ENCODE measurements at regions not wholly inside any gene's neighbourhood (a gene's known extent, or its start where the extent isn't known, plus 50 kb on each side); places are given as distances from the start of the nearest gene placed in this dataset.

DNA sequence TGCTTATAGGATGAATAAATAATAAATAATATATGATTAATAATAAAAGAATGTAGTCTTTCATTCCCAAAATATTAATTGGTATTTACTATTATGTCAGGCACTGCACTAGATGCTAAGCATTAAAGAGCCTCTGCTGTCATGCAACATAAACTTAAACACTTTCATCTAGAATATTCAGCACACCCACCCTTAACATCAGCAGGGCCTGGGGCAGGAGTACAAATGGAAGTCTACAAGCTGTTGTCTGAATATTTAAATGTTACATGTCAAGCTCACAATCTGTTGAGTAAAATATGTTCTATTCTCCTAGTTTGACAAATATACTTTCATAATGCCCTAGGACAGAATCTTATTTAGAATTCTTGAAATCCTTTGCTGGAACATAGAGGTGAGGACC lies 395.1 kb downstream of the EPM2A start:
- DNase-seq (ENCODE audit: low read depth, low spot score), result no peak
- Histone ChIP-seq H3K4me3 (no peak overlapping the region), H3K9ac (ENCODE audit: insufficient read length) (no peak overlapping the region), H3K36me3 (ENCODE audit: insufficient read depth, low read length) (no peaks in the 10 kb centered on the region), H3K9me3 (ENCODE audit: low read depth, low read length) (no peaks in the 10 kb centered on the region), H3K27ac (no peak overlapping the region)
- TF ChIP-seq FOXP2 (optimal IDR thresholded peaks at IDR 0.05; ENCODE audit: control extremely low read depth, extremely low read length, insufficient read depth), result no peak
- no peak for TF ChIP-seq POLR2AphosphoS5 (IDR thresholded peaks at IDR 0.05; ENCODE audit: borderline replicate concordance, low read depth, low read length)
- no peak for TF ChIP-seq EZH2 (IDR thresholded peaks at IDR 0.05)

DNA sequence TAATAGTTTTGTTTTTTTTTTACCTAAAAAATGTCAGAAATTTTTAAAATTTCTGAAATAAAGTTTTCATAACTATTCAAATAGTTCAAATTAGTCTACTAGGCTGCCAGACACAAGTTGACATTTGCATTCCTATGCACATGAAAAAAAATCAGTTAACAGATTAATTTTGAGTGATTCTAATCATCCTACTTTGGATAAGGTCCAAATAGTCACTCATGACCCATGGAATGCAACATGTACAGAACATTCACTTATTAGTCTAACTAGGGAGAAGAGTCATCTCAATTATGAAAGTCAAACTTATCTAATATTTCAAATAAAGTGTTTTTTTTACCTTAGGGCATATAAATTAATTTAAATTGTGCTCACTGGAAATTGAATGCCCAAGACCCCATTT lies 390.2 kb downstream of the EPM2A start:
- Histone ChIP-seq H3K27ac (no peak overlapping the region), H3K9ac (ENCODE audit: insufficient read length) (no peak overlapping the region), H3K9me3 (ENCODE audit: low read depth, low read length) (no peaks in the 10 kb centered on the region), H3K4me3 (no peak overlapping the region), H3K36me3 (ENCODE audit: insufficient read depth, low read length) (no peaks in the 10 kb centered on the region)
- DNase-seq (ENCODE audit: low read depth, low spot score), result no peak
- TF ChIP-seq FOXP2 (optimal IDR thresholded peaks at IDR 0.05; ENCODE audit: control extremely low read depth, extremely low read length, insufficient read depth) (no peak), POLR2AphosphoS5 (IDR thresholded peaks at IDR 0.05; ENCODE audit: borderline replicate concordance, low read depth, low read length) (no peak), EZH2 (IDR thresholded peaks at IDR 0.05) (no peak)

GRCh38 chr6:145347216-145347615 lies 388.1 kb downstream of the EPM2A start:
- DNase-seq (ENCODE audit: low read depth, low spot score), result no peak
- no peak for TF ChIP-seq EZH2 (IDR thresholded peaks at IDR 0.05)
- TF ChIP-seq POLR2AphosphoS5 (IDR thresholded peaks at IDR 0.05; ENCODE audit: borderline replicate concordance, low read depth, low read length), result no peak
- no peak for TF ChIP-seq FOXP2 (optimal IDR thresholded peaks at IDR 0.05; ENCODE audit: control extremely low read depth, extremely low read length, insufficient read depth)
- H3K36me3 ChIP-seq (ENCODE audit: insufficient read depth, low read length), result no peaks in the 10 kb centered on the region
- no peak overlapping the region for H3K27ac ChIP-seq
- no peaks in the 10 kb centered on the region for H3K9me3 ChIP-seq (ENCODE audit: low read depth, low read length)
- no peak overlapping the region for H3K4me3 ChIP-seq
- H3K9ac ChIP-seq (ENCODE audit: insufficient read length), result no peak overlapping the region

GRCh38 chr6:145349950-145350510 lies 385.3 kb downstream of the EPM2A start:
- no peak overlapping the region for H3K9ac ChIP-seq (ENCODE audit: insufficient read length)
- H3K27ac ChIP-seq, result no peak overlapping the region
- no peak overlapping the region for H3K4me3 ChIP-seq

DNA sequence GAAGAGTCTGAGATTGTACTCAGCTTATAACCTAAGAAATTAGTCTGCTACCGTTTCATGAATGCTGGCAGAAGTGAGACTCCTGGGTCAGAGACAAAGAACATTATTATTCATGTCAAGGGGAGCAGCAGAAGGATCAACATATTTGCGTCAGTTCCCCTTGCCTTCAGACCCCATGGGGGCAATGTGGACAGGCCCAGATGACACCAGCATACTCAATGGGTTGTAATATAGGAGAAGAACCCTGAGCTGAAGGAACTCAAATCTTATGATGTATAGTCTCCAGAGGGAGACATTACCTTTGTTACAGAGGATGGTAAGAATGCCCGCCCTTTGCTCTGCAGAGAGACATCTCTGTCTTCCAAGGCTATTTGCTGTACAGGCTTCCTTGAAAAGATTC lies 384.4 kb downstream of the EPM2A start:
- Histone ChIP-seq H3K9me3 (ENCODE audit: low read depth, low read length) (no peaks in the 10 kb centered on the region), H3K4me3 (no peak overlapping the region), H3K36me3 (ENCODE audit: insufficient read depth, low read length) (no peaks in the 10 kb centered on the region), H3K27ac (no peak overlapping the region), H3K9ac (ENCODE audit: insufficient read length) (no peak overlapping the region)
- no peak for TF ChIP-seq EZH2 (IDR thresholded peaks at IDR 0.05)
- TF ChIP-seq FOXP2 (optimal IDR thresholded peaks at IDR 0.05; ENCODE audit: control extremely low read depth, extremely low read length, insufficient read depth), result no peak
- no peak for TF ChIP-seq POLR2AphosphoS5 (IDR thresholded peaks at IDR 0.05; ENCODE audit: borderline replicate concordance, low read depth, low read length)
- DNase-seq (ENCODE audit: low read depth, low spot score), result no peak

More at GRCh38 chr6:145349950-145350510, 385.3 kb downstream of the EPM2A start:
- no peak for DNase-seq (ENCODE audit: low read depth, low spot score)
- no peak for TF ChIP-seq POLR2AphosphoS5 (IDR thresholded peaks at IDR 0.05; ENCODE audit: borderline replicate concordance, low read depth, low read length)
- TF ChIP-seq EZH2 (IDR thresholded peaks at IDR 0.05), result no peak
- TF ChIP-seq FOXP2 (optimal IDR thresholded peaks at IDR 0.05; ENCODE audit: control extremely low read depth, extremely low read length, insufficient read depth), result no peak
- Histone ChIP-seq H3K9me3 (ENCODE audit: low read depth, low read length) (no peaks in the 10 kb centered on the region), H3K36me3 (ENCODE audit: insufficient read depth, low read length) (no peaks in the 10 kb centered on the region)

- no peaks in the 10 kb centered on the region for H3K36me3 ChIP-seq (ENCODE audit: insufficient read depth, low read length)
- no peaks in the 10 kb centered on the region for H3K9me3 ChIP-seq (ENCODE audit: low read depth, low read length)
- H3K4me3 ChIP-seq, result no peak overlapping the region
- no peak for DNase-seq (ENCODE audit: low read depth, low spot score)
- H3K9ac ChIP-seq (ENCODE audit: insufficient read length), result no peak overlapping the region
- H3K27ac ChIP-seq, result no peak overlapping the region
- TF ChIP-seq FOXP2 (optimal IDR thresholded peaks at IDR 0.05; ENCODE audit: control extremely low read depth, extremely low read length, insufficient read depth) (no peak), POLR2AphosphoS5 (IDR thresholded peaks at IDR 0.05; ENCODE audit: borderline replicate concordance, low read depth, low read length) (no peak), EZH2 (IDR thresholded peaks at IDR 0.05) (no peak)
These were observed 382.8 kb downstream of the EPM2A start for GRCh38 chr6:145352382-145353080.

- no peak for DNase-seq (ENCODE audit: low read depth, low spot score)
- no peaks in the 10 kb centered on the region for H3K36me3 ChIP-seq (ENCODE audit: insufficient read depth, low read length)
These were observed 374.5 kb downstream of the EPM2A start for GRCh38 chr6:145360865-145361264.

GRCh38 chr6:145367149-145367548 lies 368.2 kb downstream of the EPM2A start:
- H3K9ac ChIP-seq (ENCODE audit: insufficient read length), result no peak overlapping the region
- H3K27ac ChIP-seq, result no peak overlapping the region
- H3K9me3 ChIP-seq (ENCODE audit: low read depth, low read length), result no peaks in the 10 kb centered on the region
- DNase-seq (ENCODE audit: low read depth, low spot score), result no peak
- no peaks in the 10 kb centered on the region for H3K36me3 ChIP-seq (ENCODE audit: insufficient read depth, low read length)
- no peak for TF ChIP-seq POLR2AphosphoS5 (IDR thresholded peaks at IDR 0.05; ENCODE audit: borderline replicate concordance, low read depth, low read length)
- no peak for TF ChIP-seq FOXP2 (optimal IDR thresholded peaks at IDR 0.05; ENCODE audit: control extremely low read depth, extremely low read length, insufficient read depth)
- no peak for TF ChIP-seq EZH2 (IDR thresholded peaks at IDR 0.05)
- H3K4me3 ChIP-seq, result no peak overlapping the region

More at GRCh38 chr6:145360865-145361264, 374.5 kb downstream of the EPM2A start:
- H3K27ac ChIP-seq, result no peak overlapping the region
- no peak for TF ChIP-seq POLR2AphosphoS5 (IDR thresholded peaks at IDR 0.05; ENCODE audit: borderline replicate concordance, low read depth, low read length)
- TF ChIP-seq EZH2 (IDR thresholded peaks at IDR 0.05), result no peak
- no peak for TF ChIP-seq FOXP2 (optimal IDR thresholded peaks at IDR 0.05; ENCODE audit: control extremely low read depth, extremely low read length, insufficient read depth)
- no peaks in the 10 kb centered on the region for H3K9me3 ChIP-seq (ENCODE audit: low read depth, low read length)
- no peak overlapping the region for H3K9ac ChIP-seq (ENCODE audit: insufficient read length)
- H3K4me3 ChIP-seq, result no peak overlapping the region

Data from SK-N-MC (cell line).